Endometrium (tissue), 2 donors: ENCODE measurements at regions not wholly inside any gene's neighbourhood (a gene's known extent, or its start where the extent isn't known, plus 50 kb on each side); places are given as distances from the start of the nearest gene placed in this dataset.
"Not testable (repeated sequence)": the region's sequence is repeated elsewhere in the genome, so short reads cannot be mapped to it uniquely, and the experiment has no call there.

Experiments
- FAIRE-seq: peaks from 2 replicates; lab custom pipeline; 2012; peaks lifted over from hg19 to GRCh38; lab: Jason Lieb, UNC
- donor health status: control.
- donor health status: control.

GRCh38 chr4:147246528-147246927 is 234.4 kb upstream of the EDNRA start:
- not testable (repeated sequence) for FAIRE-seq

- FAIRE-seq: no peak
Measured at GRCh38 chr4:147247579-147247978, 233.3 kb upstream of the EDNRA start.

GRCh38 chr4:147250062-147250461 is 230.8 kb upstream of the EDNRA start:
- no peak for FAIRE-seq

GRCh38 chr4:147255268-147255667 is 225.6 kb upstream of the EDNRA start:
- not testable (repeated sequence) for FAIRE-seq

- FAIRE-seq: not testable (repeated sequence)
Measured at GRCh38 chr4:147259271-147259670, 221.6 kb upstream of the EDNRA start.

- no peak for FAIRE-seq
Measured at GRCh38 chr4:147284256-147284835, 196.6 kb upstream of the EDNRA start.

- FAIRE-seq: no peak
Measured at GRCh38 chr4:147284935-147285334, 196.0 kb upstream of the EDNRA start.

- no peak for FAIRE-seq
Measured at GRCh38 chr4:147285751-147286150, 195.1 kb upstream of the EDNRA start.

GRCh38 chr4:147286846-147287587 is 193.9 kb upstream of the EDNRA start:
- FAIRE-seq: no peak

- no peak for FAIRE-seq
Measured at GRCh38 chr4:147287588-147287890, 193.4 kb upstream of the EDNRA start.

- no peak for FAIRE-seq
Measured at GRCh38 chr4:147288512-147288911, 192.4 kb upstream of the EDNRA start.

GRCh38 chr4:147289181-147289580 is 191.7 kb upstream of the EDNRA start:
- FAIRE-seq: no peak

- FAIRE-seq: not testable (repeated sequence)
Measured at GRCh38 chr4:147292604-147293313, 188.1 kb upstream of the EDNRA start.

GRCh38 chr4:147293314-147293677 is 187.6 kb upstream of the EDNRA start:
- FAIRE-seq: not testable (repeated sequence)

- FAIRE-seq: no peak
Measured at GRCh38 chr4:147299205-147299604, 181.7 kb upstream of the EDNRA start.

- no peak for FAIRE-seq
Measured at GRCh38 chr4:147303174-147303872, 177.6 kb upstream of the EDNRA start.

GRCh38 chr4:147303873-147304229 is 177.0 kb upstream of the EDNRA start:
- peak; percentile 15 for FAIRE-seq

- FAIRE-seq: no peak
Measured at GRCh38 chr4:147307896-147308674, 172.8 kb upstream of the EDNRA start.

- FAIRE-seq: no peak
Measured at GRCh38 chr4:147309434-147309833, 171.5 kb upstream of the EDNRA start.

GRCh38 chr4:147310312-147310711 is 170.6 kb upstream of the EDNRA start:
- FAIRE-seq: no peak

GRCh38 chr4:147311956-147312355 is 168.9 kb upstream of the EDNRA start:
- no peak for FAIRE-seq

GRCh38 chr4:147312376-147313046 is 168.4 kb upstream of the EDNRA start:
- peak; percentile 94 for FAIRE-seq
